GM12873 (cell line): ENCODE measurements at regions not wholly inside any gene's neighbourhood (a gene's known extent, or its start where the extent isn't known, plus 50 kb on each side); places are given as distances from the start of the nearest gene placed in this dataset.

Source experiments
- TF ChIP-seq, protein P1 (sequence below): IDR thresholded peaks from 2 replicates; pipeline ENCODE4 v1.5.1; 2012; ENCODE audit warnings: low read depth, mild to moderate bottlenecking, moderate library complexity, low read length, control low read depth; ENCODE audit not compliant: insufficient read depth; ENCODE audit errors: missing control alignments

DNA sequence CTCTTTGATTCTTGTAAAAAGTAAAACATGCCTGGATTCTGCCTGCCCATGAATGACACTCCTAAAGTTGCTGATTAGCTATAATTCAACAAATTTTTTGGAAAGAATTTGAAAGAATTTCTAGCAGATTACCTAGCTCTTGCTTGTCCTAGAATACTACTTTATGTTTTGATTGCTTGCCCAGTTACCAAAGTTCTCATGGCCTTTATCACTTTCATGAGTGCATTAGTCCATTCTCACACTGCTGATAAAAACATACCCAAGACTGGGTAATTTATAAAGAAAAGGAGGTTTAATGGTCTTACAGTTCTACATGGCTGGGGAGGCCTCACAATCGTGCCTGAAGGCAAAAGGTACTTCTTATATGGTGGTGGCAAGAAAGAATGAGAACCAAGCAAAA, 1137.3 kb downstream of the SORCS1 start:
- TF ChIP-seq, protein P1, sequence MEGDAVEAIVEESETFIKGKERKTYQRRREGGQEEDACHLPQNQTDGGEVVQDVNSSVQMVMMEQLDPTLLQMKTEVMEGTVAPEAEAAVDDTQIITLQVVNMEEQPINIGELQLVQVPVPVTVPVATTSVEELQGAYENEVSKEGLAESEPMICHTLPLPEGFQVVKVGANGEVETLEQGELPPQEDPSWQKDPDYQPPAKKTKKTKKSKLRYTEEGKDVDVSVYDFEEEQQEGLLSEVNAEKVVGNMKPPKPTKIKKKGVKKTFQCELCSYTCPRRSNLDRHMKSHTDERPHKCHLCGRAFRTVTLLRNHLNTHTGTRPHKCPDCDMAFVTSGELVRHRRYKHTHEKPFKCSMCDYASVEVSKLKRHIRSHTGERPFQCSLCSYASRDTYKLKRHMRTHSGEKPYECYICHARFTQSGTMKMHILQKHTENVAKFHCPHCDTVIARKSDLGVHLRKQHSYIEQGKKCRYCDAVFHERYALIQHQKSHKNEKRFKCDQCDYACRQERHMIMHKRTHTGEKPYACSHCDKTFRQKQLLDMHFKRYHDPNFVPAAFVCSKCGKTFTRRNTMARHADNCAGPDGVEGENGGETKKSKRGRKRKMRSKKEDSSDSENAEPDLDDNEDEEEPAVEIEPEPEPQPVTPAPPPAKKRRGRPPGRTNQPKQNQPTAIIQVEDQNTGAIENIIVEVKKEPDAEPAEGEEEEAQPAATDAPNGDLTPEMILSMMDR: no peak

DNA sequence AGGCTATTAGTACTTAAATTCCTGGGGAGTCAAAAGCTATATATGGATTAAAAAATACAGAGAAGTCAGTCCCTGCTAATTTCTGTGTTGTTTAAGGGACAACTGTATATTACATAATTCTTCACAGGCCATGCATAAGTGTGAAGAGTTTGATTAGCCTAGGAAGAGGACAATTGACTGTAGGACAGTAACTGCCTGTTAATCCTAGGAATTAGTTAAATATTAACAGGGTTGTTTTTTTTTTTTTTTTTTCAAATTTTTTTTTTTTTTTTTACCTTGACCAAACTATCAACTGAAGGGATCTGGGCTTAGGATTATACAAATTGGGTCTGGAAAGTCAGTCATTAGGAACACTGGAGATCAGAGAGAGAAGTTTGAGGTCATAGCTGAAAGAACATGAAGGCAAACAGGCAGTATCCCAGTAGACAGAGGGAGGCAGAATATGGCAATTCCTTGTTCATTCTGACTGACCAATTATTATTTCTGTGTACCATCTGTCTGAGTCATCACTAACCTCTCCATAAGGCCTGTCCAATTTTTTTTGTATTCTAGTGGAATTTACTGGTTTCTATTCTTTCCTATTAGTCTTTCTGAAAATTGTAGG, 1139.2 kb downstream of the SORCS1 start:
- TF ChIP-seq, protein P1: no peak

DNA sequence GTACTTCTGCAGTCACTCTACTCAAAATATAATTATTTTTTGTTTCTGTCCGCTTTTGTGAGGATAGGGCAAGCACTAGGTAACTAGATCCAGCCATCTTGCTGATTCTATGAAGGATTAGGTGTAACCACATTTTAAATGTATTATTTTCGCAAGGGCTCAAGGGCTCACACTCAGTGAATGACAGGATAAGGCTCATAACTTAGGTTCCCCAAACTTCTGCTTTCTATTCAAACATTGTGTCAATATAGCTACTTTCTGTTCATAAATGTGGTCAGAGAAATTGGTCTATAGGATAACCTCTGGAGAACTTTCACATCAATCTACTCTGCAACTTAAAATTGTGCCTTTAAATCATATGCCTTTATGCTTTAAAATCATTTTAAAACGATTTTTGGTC, 1141.2 kb downstream of the SORCS1 start:
- TF ChIP-seq, protein P1: no peak

DNA sequence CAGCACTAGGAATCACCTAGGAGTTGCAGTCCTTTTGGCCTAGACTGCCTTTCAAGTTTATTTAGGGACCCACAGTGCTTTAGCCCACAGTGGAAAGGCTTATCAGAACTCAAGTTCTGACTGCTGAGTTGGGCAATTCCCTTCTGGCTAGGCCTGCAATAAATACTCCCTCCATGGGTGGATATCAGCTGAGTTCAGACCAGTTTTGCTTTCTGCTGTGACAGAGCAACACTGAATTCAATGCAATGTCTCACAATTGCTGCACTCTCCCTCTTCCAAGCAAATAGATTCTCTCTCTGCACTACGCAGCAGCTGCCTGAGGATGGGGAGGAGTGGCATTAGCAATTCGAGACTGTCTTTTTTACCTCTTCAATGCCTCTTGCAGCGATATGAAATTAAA, 1153.3 kb downstream of the SORCS1 start:
- TF ChIP-seq, protein P1: no peak

DNA sequence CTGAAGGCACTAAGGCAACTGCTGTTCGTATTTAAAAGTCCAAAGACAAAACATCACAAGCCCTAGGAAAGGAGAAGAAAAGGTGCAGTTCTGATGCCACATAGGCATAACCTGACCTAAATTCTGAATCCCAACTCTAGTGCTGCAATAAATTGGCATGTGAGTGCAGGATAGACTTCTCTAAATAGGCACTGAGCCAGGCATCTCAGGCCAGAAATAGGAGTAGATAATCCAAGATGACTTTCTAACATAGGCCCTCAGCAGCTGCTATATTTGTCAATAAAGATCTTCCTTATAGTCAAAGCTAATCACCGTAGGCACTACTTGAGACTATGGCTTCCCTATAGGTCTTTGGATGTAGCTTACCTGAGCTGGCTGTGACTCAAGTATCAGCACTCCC, 1163.8 kb downstream of the SORCS1 start:
- TF ChIP-seq, protein P1: no peak

DNA sequence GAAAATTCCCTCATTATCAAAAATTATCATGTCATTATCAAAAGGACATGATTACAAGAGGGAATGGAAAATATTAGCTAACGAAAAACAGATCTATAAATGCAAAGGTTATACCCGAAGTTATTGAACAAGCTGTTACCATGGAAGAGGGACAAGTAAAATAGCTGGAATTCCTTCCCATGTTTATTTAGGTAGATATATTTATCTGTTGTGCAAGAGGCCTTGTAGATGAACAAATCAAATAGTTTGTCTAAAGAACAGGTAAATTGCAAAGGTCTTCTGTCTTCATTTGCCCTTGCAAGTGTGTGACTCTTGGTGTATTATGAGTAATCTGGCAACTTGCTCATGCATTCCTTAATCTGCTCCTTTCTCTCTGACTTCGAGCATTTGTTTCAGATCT, 1170.9 kb downstream of the SORCS1 start:
- TF ChIP-seq, protein P1: no peak

DNA sequence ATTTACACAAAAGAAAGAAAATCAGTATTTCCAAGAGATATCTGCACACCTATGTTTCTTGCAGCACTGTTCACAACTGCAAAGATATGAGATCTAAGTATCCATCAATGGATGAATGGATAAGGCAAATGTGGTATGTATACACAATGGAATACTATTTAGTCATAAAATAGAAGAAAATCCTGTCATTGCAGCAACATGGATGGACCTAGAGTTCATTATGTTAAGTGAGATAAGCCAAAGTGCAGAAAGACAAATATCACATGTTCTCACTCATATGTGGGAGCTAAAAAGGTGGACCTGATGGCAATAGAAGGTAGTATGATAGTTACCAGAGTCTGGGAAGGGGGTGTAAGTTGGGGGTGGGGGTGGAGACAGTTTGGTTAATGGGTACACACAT, 1171.6 kb downstream of the SORCS1 start:
- TF ChIP-seq, protein P1: no peak
